ENCODE measurements at regions not wholly inside any gene's neighbourhood (a gene's known extent, or its start where the extent isn't known, plus 50 kb on each side); places are given as distances from the start of the nearest gene placed in this dataset.

DNA sequence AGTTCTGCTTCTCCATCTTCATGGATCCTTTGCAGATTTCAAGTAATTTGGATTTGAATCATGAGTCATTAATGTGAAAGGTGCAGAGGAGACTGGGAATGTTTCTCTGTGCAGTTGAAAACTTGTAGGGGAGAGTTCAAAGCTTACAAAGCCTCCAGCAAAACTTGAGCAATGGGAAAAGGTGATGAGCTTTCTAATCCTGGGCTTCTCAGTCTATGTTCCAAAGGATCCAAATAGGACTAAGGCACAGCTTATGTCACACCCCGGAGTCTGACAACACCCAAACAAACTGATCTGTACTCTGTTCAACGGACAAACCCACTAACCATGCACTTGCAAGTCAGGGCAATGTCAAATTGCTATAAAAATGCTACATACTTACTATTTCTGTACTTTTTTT is 134.8 kb downstream of the DUSP6 start:
- no peak for TF ChIP-seq POLR2A (IDR thresholded peaks at IDR 0.05)
- TF ChIP-seq, protein P1, sequence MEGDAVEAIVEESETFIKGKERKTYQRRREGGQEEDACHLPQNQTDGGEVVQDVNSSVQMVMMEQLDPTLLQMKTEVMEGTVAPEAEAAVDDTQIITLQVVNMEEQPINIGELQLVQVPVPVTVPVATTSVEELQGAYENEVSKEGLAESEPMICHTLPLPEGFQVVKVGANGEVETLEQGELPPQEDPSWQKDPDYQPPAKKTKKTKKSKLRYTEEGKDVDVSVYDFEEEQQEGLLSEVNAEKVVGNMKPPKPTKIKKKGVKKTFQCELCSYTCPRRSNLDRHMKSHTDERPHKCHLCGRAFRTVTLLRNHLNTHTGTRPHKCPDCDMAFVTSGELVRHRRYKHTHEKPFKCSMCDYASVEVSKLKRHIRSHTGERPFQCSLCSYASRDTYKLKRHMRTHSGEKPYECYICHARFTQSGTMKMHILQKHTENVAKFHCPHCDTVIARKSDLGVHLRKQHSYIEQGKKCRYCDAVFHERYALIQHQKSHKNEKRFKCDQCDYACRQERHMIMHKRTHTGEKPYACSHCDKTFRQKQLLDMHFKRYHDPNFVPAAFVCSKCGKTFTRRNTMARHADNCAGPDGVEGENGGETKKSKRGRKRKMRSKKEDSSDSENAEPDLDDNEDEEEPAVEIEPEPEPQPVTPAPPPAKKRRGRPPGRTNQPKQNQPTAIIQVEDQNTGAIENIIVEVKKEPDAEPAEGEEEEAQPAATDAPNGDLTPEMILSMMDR (IDR thresholded peaks at IDR 0.05): no peak

Measured in ovary (tissue), 3 donors.